H9 (cell line): ENCODE measurements at regions not wholly inside any gene's neighbourhood (a gene's known extent, or its start where the extent isn't known, plus 50 kb on each side); places are given as distances from the start of the nearest gene placed in this dataset.

Experiments used
- DNase-seq: peaks from one replicate; pipeline ENCODE4 v3.0.0-alpha.2; 2017
- H2AFZ ChIP-seq: one replicate; pipeline ENCODE4 v1.6.1; 2013; ENCODE audit warnings: mild to moderate bottlenecking, low read length, control low read depth, moderate library complexity
- H2AK5ac ChIP-seq: 2 replicates; pipeline ENCODE4 v1.6.1; 2013; ENCODE audit warnings: low read length, control low read depth, mixed read lengths; ENCODE audit not compliant: insufficient read length
- H2BK120ac ChIP-seq: one replicate; pipeline ENCODE4 v1.6.1; 2013; ENCODE audit warnings: low read depth, mild to moderate bottlenecking, low read length, control low read depth, inconsistent platforms; ENCODE audit not compliant: poor library complexity, severe bottlenecking
- H2BK12ac ChIP-seq: 2 replicates; pipeline ENCODE4 v1.6.1; 2013; ENCODE audit warnings: low read length, control low read depth, mixed read lengths, low read depth; ENCODE audit not compliant: insufficient read length
- H2BK15ac ChIP-seq: 2 replicates; pipeline ENCODE4 v1.6.1; 2013; ENCODE audit warnings: low read depth, low read length, control low read depth
- H2BK20ac ChIP-seq: one replicate; pipeline ENCODE4 v1.6.1; 2013; ENCODE audit warnings: low read depth, mild to moderate bottlenecking, low read length, control low read depth, inconsistent platforms; ENCODE audit not compliant: poor library complexity, severe bottlenecking
- H2BK5ac ChIP-seq: 2 replicates; pipeline ENCODE4 v1.6.1; 2013; ENCODE audit warnings: low read length, control low read depth, mixed read lengths; ENCODE audit not compliant: insufficient read length
- H3K14ac ChIP-seq: 2 replicates; pipeline ENCODE4 v1.6.1; 2013; ENCODE audit warnings: low read length, control low read depth; ENCODE audit not compliant: insufficient read depth
- H3K18ac ChIP-seq: 2 replicates; pipeline ENCODE4 v1.6.1; 2013; ENCODE audit warnings: low read depth, mild to moderate bottlenecking, mixed read lengths, low read length, control low read depth; ENCODE audit not compliant: insufficient read length
- H3K23ac ChIP-seq: 2 replicates; pipeline ENCODE4 v1.6.1; 2013; ENCODE audit warnings: low read length, control low read depth, mixed read lengths, low read depth; ENCODE audit not compliant: insufficient read length
- H3K23me2 ChIP-seq: 2 replicates; pipeline ENCODE4 v1.6.1; 2013; ENCODE audit warnings: low read depth, mild to moderate bottlenecking, mixed read lengths, low read length, control low read depth; ENCODE audit not compliant: insufficient read length, poor library complexity, severe bottlenecking
- H3K27ac ChIP-seq: 2 replicates; pipeline ENCODE4 v1.5.1; 2013; ENCODE audit warnings: low read length, control low read depth, mixed read lengths, low read depth; ENCODE audit not compliant: insufficient read length
- H3K27me3 ChIP-seq: 2 replicates; pipeline ENCODE4 v1.6.1; 2013; ENCODE audit warnings: low read length, control low read depth, inconsistent platforms; ENCODE audit not compliant: insufficient read depth
- H3K4ac ChIP-seq: 2 replicates; pipeline ENCODE4 v1.6.1; 2013; ENCODE audit warnings: low read depth, mild to moderate bottlenecking, control low read depth, inconsistent platforms, low read length, moderate library complexity
- H3K4me1 ChIP-seq: 2 replicates; pipeline ENCODE4 v1.6.1; 2013; ENCODE audit warnings: low read length, control low read depth, inconsistent platforms; ENCODE audit not compliant: insufficient read depth
- H3K4me2 ChIP-seq: 2 replicates; pipeline ENCODE4 v1.6.1; 2013; ENCODE audit warnings: low read length, control low read depth, mixed read lengths; ENCODE audit not compliant: insufficient read length, insufficient read depth
- H3K56ac ChIP-seq: 2 replicates; pipeline ENCODE4 v1.6.1; 2013; ENCODE audit warnings: low read depth, mild to moderate bottlenecking, mixed read lengths, low read length, control low read depth; ENCODE audit not compliant: insufficient read length
- H3K79me1 ChIP-seq: 2 replicates; pipeline ENCODE4 v1.6.1; 2013; ENCODE audit warnings: low read depth, mild to moderate bottlenecking, moderate library complexity, low read length, control low read depth, inconsistent platforms; ENCODE audit not compliant: insufficient read depth, poor library complexity, severe bottlenecking
- H3K79me2 ChIP-seq: 2 replicates; pipeline ENCODE4 v1.6.1; 2013; ENCODE audit warnings: low read length, control low read depth, inconsistent platforms; ENCODE audit not compliant: insufficient read depth
- H3K9ac ChIP-seq: 2 replicates; pipeline ENCODE4 v1.6.1; 2013; ENCODE audit warnings: low read length, control low read depth, mixed read lengths; ENCODE audit not compliant: insufficient read length; ENCODE audit errors: extremely low read depth
- H3K9me3 ChIP-seq: one replicate; pipeline ENCODE4 v1.6.1; 2013; ENCODE audit warnings: low read depth, low read length, inconsistent platforms; ENCODE audit not compliant: control insufficient read depth
- H3T11ph ChIP-seq: one replicate; pipeline ENCODE4 v1.6.1; 2013; ENCODE audit warnings: mild to moderate bottlenecking, low read length, control low read depth, inconsistent platforms
- H4K20me1 ChIP-seq: one replicate; pipeline ENCODE4 v1.6.1; 2013; ENCODE audit not compliant: control insufficient read depth, insufficient read length, insufficient read depth
- H4K5ac ChIP-seq: 2 replicates; pipeline ENCODE4 v1.6.1; 2013; ENCODE audit warnings: low read depth, mild to moderate bottlenecking, mixed read lengths, low read length, control low read depth; ENCODE audit not compliant: insufficient read length
- H4K8ac ChIP-seq: replicated peaks from 2 replicates; pipeline ENCODE4 v1.6.1; 2013; ENCODE audit warnings: low read length, control low read depth, mixed read lengths, low read depth; ENCODE audit not compliant: insufficient read length
- H4K91ac ChIP-seq: 2 replicates; pipeline ENCODE4 v1.6.1; 2013; ENCODE audit warnings: low read depth, mild to moderate bottlenecking, moderate library complexity, mixed read lengths, low read length, control low read depth; ENCODE audit not compliant: insufficient read length
- H3K27ac Mint-ChIP-seq, 3 experiments: 2 replicates in 2 of 3; 3 replicates in 1 of 3; pipeline ENCODE4 v1.8.0; 2020 to 2021; ENCODE audit warnings: mixed read lengths in 3 of 3, mild to moderate bottlenecking in 1 of 3, moderate library complexity in 1 of 3
- H3K27me3 Mint-ChIP-seq: 2 replicates; pipeline ENCODE4 v1.8.0; 2021; ENCODE audit warnings: low read depth, mild to moderate bottlenecking, moderate library complexity, mixed read lengths
- H3K36me3 Mint-ChIP-seq, 3 experiments: 2 replicates in 2 of 3; 3 replicates in 1 of 3; pipeline ENCODE4 v1.8.0; 2020 to 2021; ENCODE audit warnings: low read depth in 3 of 3, mixed read lengths in 3 of 3; ENCODE audit not compliant: insufficient read depth in 1 of 3
- H3K4me1 Mint-ChIP-seq, 2 experiments: 2 replicates each; pipeline ENCODE4 v1.8.0; 2020; ENCODE audit warnings: mixed read lengths in 2 of 2
- H3K4me3 Mint-ChIP-seq, 2 experiments: 2 replicates in 1 of 2; 3 replicates in 1 of 2; pipeline ENCODE4 v1.8.0; 2020 to 2021; ENCODE audit warnings: mild to moderate bottlenecking in 2 of 2, mixed read lengths in 2 of 2, moderate library complexity in 1 of 2
- H3K9me3 Mint-ChIP-seq, 2 experiments: 2 replicates in 1 of 2; 3 replicates in 1 of 2; pipeline ENCODE4 v1.8.0; 2020; ENCODE audit warnings: mild to moderate bottlenecking in 2 of 2, mixed read lengths in 2 of 2, moderate library complexity in 1 of 2
- CTCF ChIP-seq: fragments of 200-600 bp; sonication (generic); conservative IDR thresholded peaks from 3 replicates; pipeline ENCODE4 v1.8.0; 2021; ENCODE audit warnings: antibody characterized with exemption, mild to moderate bottlenecking
- WGBS: extraction: QIAGEN DNeasy Blood & Tissue Kit; methylation state at CpG from one replicate; pipeline ENCODE4 v1.1.7; 2013; ENCODE audit warnings: missing lambda C conversion rate, low lambda C conversion rate, mixed read lengths; ENCODE audit not compliant: insufficient read length; ENCODE audit errors: extremely low coverage; 5-methylcytosine and 5-hydroxymethylcytosine counted together

- Mint-ChIP-seq H3K36me3 (no peaks in the 10 kb centered on the region), H3K27ac (0 out of 7 replicates have a peak overlapping the region, but pooled peaks of 1 of the 3 experiments have one; percentile 3), H3K9me3 (no peaks in the 10 kb centered on the region), H3K27me3 (no peaks in the 10 kb centered on the region), H3K4me1 (peaks cover 49 to 51% of the 10 kb centered on the region in 2 experiments), H3K4me3 (no peak overlapping the region)
- no peak overlapping the region for H2AK5ac ChIP-seq
- no peaks in the 10 kb centered on the region; the same call in 1 of the 2 replicates for H3K4me1 ChIP-seq
- H4K8ac ChIP-seq = no peak overlapping the region
- no peak overlapping the region for H3K14ac ChIP-seq
- H2BK15ac ChIP-seq = no peak overlapping the region
- no peak overlapping the region for H3K27ac ChIP-seq
- H4K5ac ChIP-seq = no peak overlapping the region
- H3K23me2 ChIP-seq = no peaks in the 10 kb centered on the region
- H3K23ac ChIP-seq = no peak overlapping the region
- no peak overlapping the region for H2BK12ac ChIP-seq
- no peak overlapping the region for H2AFZ ChIP-seq
- H2BK120ac ChIP-seq = no peak overlapping the region
- no peak overlapping the region for H3T11ph ChIP-seq
- no CpG with 5 or more reads among the region's 6 CpGs for WGBS
- no peak overlapping the region for H3K4me2 ChIP-seq
- TF ChIP-seq CTCF = no peak
- no peak overlapping the region for H3K9ac ChIP-seq
- no peak overlapping the region for H2BK20ac ChIP-seq
- H4K20me1 ChIP-seq = no peaks in the 10 kb centered on the region
- no peaks in the 10 kb centered on the region for H3K9me3 ChIP-seq
- H3K79me1 ChIP-seq = no peaks in the 10 kb centered on the region
- no peak overlapping the region for H2BK5ac ChIP-seq
- no peaks in the 10 kb centered on the region for H3K79me2 ChIP-seq
- no peak overlapping the region for H3K4ac ChIP-seq
- H3K56ac ChIP-seq = no peak overlapping the region
- no peak for DNase-seq
- H4K91ac ChIP-seq = no peak overlapping the region
- H3K18ac ChIP-seq = no peak overlapping the region
- no peaks in the 10 kb centered on the region for H3K27me3 ChIP-seq
Measured at GRCh38 chr18:40017021-40017420, 1938.0 kb upstream of the PIK3C3 start.
